GM12878 (cell line): ENCODE measurements at regions not wholly inside any gene's neighbourhood (a gene's known extent, or its start where the extent isn't known, plus 50 kb on each side); places are given as distances from the start of the nearest gene placed in this dataset.

ENCODE experiments used
- GABPA ChIP-seq: IDR thresholded peaks from 2 replicates; pipeline ENCODE4 v1.6.1; 2014; ENCODE audit warnings: antibody characterized with exemption, low read depth, mild to moderate bottlenecking, inconsistent platforms
- IRF4 ChIP-seq: IDR thresholded peaks from 2 replicates; pipeline ENCODE4 v1.6.1; 2011; ENCODE audit warnings: low read depth, low read length
- JUNB ChIP-seq: IDR thresholded peaks from 2 replicates; pipeline ENCODE4 v1.6.1; 2016; ENCODE audit warnings: antibody characterized with exemption, mild to moderate bottlenecking
- JUND ChIP-seq: IDR thresholded peaks from 2 replicates; pipeline ENCODE4 v1.6.1; 2012; ENCODE audit warnings: low read depth, mild to moderate bottlenecking, low read length, improper control_type of control experiment, moderate library complexity
- PAX8 ChIP-seq: fragments of 450-650 bp; IDR thresholded peaks from 2 replicates; pipeline ENCODE4 v1.6.1; 2017; ENCODE audit warnings: mild to moderate bottlenecking, moderate library complexity
- PML ChIP-seq: IDR thresholded peaks from 2 replicates; pipeline ENCODE4 v1.6.1; 2012; ENCODE audit warnings: low read length, inconsistent platforms
- POLR2A ChIP-seq: IDR thresholded peaks from 2 replicates; pipeline ENCODE4 v1.6.1; 2011; ENCODE audit warnings: low read depth, mild to moderate bottlenecking, low read length
- TF ChIP-seq, protein P1 (sequence below): fragments of 450-650 bp; IDR thresholded peaks from 2 replicates; pipeline ENCODE4 v1.6.1; 2016; ENCODE audit warnings: mild to moderate bottlenecking
- TF ChIP-seq, protein P2 (sequence below), 3 experiments: IDR thresholded peaks in 2 of 3; conservative IDR thresholded peaks in 1 of 3; 2 replicates each; pipeline ENCODE4 v1.5.1; 2011; ENCODE audit warnings: low read depth in 3 of 3, low read length in 3 of 3, mild to moderate bottlenecking in 3 of 3, control low read depth in 2 of 3, moderate library complexity in 2 of 3, inconsistent platforms in 1 of 3, mixed read lengths in 1 of 3; ENCODE audit not compliant: control insufficient read depth in 2 of 3, insufficient read depth in 1 of 3; ENCODE audit errors: extremely low read depth in 1 of 3
- TF ChIP-seq, protein P3 (sequence below): IDR thresholded peaks from 2 replicates; pipeline ENCODE4 v1.6.1; 2012; ENCODE audit warnings: low read depth, low read length, improper control_type of control experiment
- TF ChIP-seq, protein P4 (sequence below): IDR thresholded peaks from 2 replicates; pipeline ENCODE4 v1.6.1; 2012; ENCODE audit warnings: low read length, inconsistent platforms

DNA sequence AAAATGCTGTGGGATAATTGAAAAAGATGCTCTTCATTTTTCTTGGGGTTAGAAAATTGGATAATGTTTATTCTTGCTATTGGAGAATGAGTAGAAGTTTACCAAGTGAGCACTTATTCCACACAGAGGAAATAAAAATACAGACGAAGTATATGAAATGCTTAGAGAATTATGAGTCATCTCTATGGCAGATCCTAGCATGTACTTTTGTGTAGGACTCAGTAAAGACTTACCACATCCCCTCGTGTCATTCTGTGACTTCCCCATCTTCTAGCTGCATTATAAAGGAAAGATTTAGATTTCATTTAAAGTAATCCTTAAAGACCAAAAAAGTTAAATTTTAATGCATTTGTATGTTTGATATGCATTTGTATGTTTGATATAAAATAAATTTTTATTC, 685.6 kb downstream of the TBC1D32 start:
- no peak for TF ChIP-seq PML
- TF ChIP-seq PAX8 = no peak
- TF ChIP-seq GABPA = no peak
- TF ChIP-seq, protein P1, sequence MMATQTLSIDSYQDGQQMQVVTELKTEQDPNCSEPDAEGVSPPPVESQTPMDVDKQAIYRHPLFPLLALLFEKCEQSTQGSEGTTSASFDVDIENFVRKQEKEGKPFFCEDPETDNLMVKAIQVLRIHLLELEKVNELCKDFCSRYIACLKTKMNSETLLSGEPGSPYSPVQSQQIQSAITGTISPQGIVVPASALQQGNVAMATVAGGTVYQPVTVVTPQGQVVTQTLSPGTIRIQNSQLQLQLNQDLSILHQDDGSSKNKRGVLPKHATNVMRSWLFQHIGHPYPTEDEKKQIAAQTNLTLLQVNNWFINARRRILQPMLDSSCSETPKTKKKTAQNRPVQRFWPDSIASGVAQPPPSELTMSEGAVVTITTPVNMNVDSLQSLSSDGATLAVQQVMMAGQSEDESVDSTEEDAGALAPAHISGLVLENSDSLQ = no peak
- TF ChIP-seq, protein P2, sequence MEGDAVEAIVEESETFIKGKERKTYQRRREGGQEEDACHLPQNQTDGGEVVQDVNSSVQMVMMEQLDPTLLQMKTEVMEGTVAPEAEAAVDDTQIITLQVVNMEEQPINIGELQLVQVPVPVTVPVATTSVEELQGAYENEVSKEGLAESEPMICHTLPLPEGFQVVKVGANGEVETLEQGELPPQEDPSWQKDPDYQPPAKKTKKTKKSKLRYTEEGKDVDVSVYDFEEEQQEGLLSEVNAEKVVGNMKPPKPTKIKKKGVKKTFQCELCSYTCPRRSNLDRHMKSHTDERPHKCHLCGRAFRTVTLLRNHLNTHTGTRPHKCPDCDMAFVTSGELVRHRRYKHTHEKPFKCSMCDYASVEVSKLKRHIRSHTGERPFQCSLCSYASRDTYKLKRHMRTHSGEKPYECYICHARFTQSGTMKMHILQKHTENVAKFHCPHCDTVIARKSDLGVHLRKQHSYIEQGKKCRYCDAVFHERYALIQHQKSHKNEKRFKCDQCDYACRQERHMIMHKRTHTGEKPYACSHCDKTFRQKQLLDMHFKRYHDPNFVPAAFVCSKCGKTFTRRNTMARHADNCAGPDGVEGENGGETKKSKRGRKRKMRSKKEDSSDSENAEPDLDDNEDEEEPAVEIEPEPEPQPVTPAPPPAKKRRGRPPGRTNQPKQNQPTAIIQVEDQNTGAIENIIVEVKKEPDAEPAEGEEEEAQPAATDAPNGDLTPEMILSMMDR (IDR thresholded peaks at IDR 0.05 in 2 of 3, conservative IDR thresholded peaks at IDR 0.05 in 1 of 3; ENCODE audit: control insufficient read depth in 2 of 3, extremely low read depth in 1 of 3, insufficient read depth in 1 of 3, low read depth in 3 of 3, low read length in 3 of 3) = no peak
- no peak for TF ChIP-seq POLR2A
- TF ChIP-seq JUNB = no peak
- no peak for TF ChIP-seq JUND
- TF ChIP-seq, protein P3, sequence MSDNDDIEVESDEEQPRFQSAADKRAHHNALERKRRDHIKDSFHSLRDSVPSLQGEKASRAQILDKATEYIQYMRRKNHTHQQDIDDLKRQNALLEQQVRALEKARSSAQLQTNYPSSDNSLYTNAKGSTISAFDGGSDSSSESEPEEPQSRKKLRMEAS = no peak
- TF ChIP-seq, protein P4, sequence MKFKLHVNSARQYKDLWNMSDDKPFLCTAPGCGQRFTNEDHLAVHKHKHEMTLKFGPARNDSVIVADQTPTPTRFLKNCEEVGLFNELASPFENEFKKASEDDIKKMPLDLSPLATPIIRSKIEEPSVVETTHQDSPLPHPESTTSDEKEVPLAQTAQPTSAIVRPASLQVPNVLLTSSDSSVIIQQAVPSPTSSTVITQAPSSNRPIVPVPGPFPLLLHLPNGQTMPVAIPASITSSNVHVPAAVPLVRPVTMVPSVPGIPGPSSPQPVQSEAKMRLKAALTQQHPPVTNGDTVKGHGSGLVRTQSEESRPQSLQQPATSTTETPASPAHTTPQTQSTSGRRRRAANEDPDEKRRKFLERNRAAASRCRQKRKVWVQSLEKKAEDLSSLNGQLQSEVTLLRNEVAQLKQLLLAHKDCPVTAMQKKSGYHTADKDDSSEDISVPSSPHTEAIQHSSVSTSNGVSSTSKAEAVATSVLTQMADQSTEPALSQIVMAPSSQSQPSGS = no peak
- TF ChIP-seq IRF4 = no peak
